Cardiac muscle cell (in vitro differentiated cells and primary cell): ENCODE measurements at regions not wholly inside any gene's neighbourhood (a gene's known extent, or its start where the extent isn't known, plus 50 kb on each side); places are given as distances from the start of the nearest gene placed in this dataset.
A peak's percentile ranks its signal among the peaks of the same experiment; 100 is the strongest.

ENCODE experiments used
- DNase-seq, 2 donors: peaks; one replicate each; pipeline versions ENCODE4 v3.0.0 to v3.0.0-alpha.2; 2010 to 2017; ENCODE audit warnings: low read depth in 1 of 2, low spot score in 1 of 2
- H3K27ac ChIP-seq: fragments of 200-600 bp; sonication (generic); 2 replicates; pipeline ENCODE4 v1.5.1; 2016
- H3K27me3 ChIP-seq: fragments of 200-600 bp; sonication (generic); 2 replicates; pipeline ENCODE4 v1.6.0; 2016; ENCODE audit warnings: control low read depth
- H3K36me3 ChIP-seq: fragments of 200-600 bp; sonication (generic); 2 replicates; pipeline ENCODE4 v1.5.1; 2016; ENCODE audit warnings: control low read depth
- H3K4me1 ChIP-seq: fragments of 200-600 bp; sonication (generic); 2 replicates; pipeline ENCODE4 v1.8.1; 2017; ENCODE audit warnings: low read depth, mild to moderate bottlenecking, mixed run types
- H3K4me3 ChIP-seq: fragments of 200-600 bp; sonication (generic); 2 replicates; pipeline ENCODE4 v1.5.1; 2016; ENCODE audit warnings: mild to moderate bottlenecking
- H3K9me3 ChIP-seq: fragments of 200-600 bp; sonication (generic); 2 replicates; pipeline ENCODE4 v1.5.1; 2017; ENCODE audit warnings: low read depth, mild to moderate bottlenecking, control low read depth
- TF ChIP-seq, protein P1 (sequence below): IDR thresholded peaks from 2 replicates; pipeline ENCODE4 v1.5.1; 2012; ENCODE audit warnings: low read depth, mild to moderate bottlenecking, low read length

DNA sequence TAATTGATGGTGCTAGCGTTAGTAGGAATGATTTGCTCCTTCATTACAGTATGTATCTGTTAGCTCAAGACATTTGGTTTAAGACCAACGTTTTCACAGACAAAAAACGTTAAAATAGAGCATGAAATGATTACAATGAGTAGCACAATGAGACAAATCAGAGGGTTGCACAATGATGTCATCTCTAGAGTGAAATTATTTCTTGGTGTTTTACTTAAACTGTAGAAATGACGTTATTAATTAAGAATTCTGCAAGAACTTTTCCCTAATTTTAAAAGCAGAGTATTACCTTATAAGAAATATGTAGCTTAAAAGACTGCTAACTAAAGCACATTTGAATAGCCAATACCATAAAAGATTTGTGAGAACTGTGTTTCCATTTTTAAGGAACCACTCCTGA is 373.4 kb upstream of the KIF2B start:
- H3K27me3 ChIP-seq: no peaks in the 10 kb centered on the region
- no peaks in the 10 kb centered on the region for H3K9me3 ChIP-seq
- no peaks in the 10 kb centered on the region for H3K4me1 ChIP-seq
- TF ChIP-seq, protein P1, sequence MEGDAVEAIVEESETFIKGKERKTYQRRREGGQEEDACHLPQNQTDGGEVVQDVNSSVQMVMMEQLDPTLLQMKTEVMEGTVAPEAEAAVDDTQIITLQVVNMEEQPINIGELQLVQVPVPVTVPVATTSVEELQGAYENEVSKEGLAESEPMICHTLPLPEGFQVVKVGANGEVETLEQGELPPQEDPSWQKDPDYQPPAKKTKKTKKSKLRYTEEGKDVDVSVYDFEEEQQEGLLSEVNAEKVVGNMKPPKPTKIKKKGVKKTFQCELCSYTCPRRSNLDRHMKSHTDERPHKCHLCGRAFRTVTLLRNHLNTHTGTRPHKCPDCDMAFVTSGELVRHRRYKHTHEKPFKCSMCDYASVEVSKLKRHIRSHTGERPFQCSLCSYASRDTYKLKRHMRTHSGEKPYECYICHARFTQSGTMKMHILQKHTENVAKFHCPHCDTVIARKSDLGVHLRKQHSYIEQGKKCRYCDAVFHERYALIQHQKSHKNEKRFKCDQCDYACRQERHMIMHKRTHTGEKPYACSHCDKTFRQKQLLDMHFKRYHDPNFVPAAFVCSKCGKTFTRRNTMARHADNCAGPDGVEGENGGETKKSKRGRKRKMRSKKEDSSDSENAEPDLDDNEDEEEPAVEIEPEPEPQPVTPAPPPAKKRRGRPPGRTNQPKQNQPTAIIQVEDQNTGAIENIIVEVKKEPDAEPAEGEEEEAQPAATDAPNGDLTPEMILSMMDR: no peak
- H3K27ac ChIP-seq: no peak overlapping the region
- no peak for DNase-seq
- H3K36me3 ChIP-seq: no peaks in the 10 kb centered on the region
- H3K4me3 ChIP-seq: no peak overlapping the region

DNA sequence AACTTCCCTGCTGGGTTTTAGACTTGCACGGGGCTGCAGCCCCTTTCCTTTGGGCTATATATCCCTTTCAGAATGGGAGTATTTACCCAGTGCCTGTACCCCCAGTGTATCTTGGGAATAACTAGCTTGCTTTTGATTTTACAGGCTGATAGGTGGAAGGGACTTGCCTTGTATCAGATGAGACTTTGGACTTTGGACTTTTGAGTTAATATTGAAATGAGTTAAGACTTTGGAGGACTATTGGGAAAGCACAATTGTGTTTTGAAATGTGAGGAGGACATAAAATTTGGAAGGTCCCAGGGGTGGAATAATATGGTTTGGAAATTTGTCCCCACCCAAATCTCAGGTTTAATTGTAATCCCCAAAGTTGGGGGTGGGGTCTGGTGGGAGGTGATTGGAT is 393.8 kb upstream of the KIF2B start:
- no peak overlapping the region for H3K4me3 ChIP-seq
- no peaks in the 10 kb centered on the region for H3K4me1 ChIP-seq
- DNase-seq: no peak
- H3K27me3 ChIP-seq: no peaks in the 10 kb centered on the region
- H3K9me3 ChIP-seq: no peaks in the 10 kb centered on the region
- TF ChIP-seq, protein P1: no peak
- no peaks in the 10 kb centered on the region for H3K36me3 ChIP-seq
- H3K27ac ChIP-seq: no peak overlapping the region

DNA sequence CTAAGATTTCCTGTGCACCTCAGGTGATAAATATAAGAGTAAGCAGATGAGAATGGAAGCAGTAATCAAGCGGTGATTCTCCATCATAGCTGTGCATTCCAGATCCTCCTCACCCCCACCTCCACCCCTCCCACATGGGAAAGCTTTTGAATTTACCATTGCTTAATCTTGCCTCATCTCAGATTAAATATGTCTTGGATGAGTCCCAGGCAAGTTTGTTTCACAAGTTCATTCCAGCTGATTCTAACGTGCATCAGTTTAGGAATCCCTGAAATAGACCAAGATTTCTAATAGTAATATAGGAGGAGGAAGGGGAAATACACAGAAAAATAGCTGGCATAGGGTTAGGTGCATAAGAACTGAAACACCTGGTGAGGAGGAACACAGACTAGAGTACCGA is 396.2 kb upstream of the KIF2B start:
- H3K27ac ChIP-seq: no peak overlapping the region
- no peaks in the 10 kb centered on the region for H3K9me3 ChIP-seq
- H3K36me3 ChIP-seq: no peaks in the 10 kb centered on the region
- no peaks in the 10 kb centered on the region for H3K4me1 ChIP-seq
- DNase-seq: peak in 1 of 2 donors; percentile 17
- TF ChIP-seq, protein P1: no peak
- no peak overlapping the region for H3K4me3 ChIP-seq
- H3K27me3 ChIP-seq: no peaks in the 10 kb centered on the region

DNA sequence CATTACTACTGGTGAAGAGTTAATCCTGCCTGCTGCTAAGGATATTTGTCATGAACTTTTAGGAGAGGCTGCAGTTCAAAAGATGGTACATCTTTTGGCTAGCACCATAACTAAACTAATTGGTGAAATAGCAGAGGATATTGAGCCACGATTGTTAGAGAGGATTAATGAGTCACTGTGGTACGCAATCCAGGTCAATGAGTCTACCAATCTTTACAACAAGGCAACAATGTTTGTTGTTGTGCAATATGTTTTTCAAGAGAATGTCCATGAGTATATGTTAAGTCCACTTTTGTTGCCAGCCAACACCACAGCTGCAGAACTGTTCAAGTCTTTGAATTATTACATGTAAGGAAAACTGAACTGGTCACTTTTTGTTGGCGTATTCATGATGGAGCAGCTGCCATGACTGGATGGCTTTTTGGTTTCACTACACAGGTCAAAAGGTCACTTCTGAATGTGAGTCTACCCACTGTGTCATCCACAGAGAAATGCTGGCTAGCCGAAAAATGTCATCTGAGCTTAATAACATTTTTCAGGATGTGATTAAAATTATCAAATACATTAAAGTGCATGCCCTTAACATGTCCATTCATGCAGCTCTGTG is 402.6 kb upstream of the KIF2B start:
- Histone ChIP-seq H3K36me3 (no peaks in the 10 kb centered on the region), H3K9me3 (no peaks in the 10 kb centered on the region), H3K27ac (no peak overlapping the region), H3K4me1 (no peaks in the 10 kb centered on the region), H3K27me3 (no peaks in the 10 kb centered on the region), H3K4me3 (no peak overlapping the region)
- DNase-seq: no peak
- TF ChIP-seq, protein P1: no peak

DNA sequence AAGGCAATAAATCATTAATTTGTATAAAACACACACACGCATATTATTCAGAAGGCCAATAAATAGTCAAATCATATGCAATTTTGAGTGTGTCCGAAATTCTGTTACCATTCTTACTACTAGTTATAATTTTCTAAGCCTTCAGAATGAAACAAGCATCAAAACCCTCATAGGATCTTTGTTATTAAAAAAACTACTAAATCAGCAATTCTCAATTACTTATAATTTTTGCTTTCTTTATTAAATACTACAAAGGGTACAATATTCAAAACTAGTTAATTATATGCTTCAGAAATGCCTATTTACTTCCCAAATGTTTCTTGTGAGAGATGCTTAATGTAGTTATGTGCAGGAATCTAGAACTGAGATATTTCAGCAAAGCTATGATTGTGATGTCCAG is 413.1 kb upstream of the KIF2B start:
- no peaks in the 10 kb centered on the region for H3K36me3 ChIP-seq
- no peaks in the 10 kb centered on the region for H3K27me3 ChIP-seq
- H3K9me3 ChIP-seq: no peaks in the 10 kb centered on the region
- TF ChIP-seq, protein P1: no peak
- no peak overlapping the region for H3K27ac ChIP-seq
- H3K4me1 ChIP-seq: no peaks in the 10 kb centered on the region
- DNase-seq: no peak
- no peak overlapping the region for H3K4me3 ChIP-seq

DNA sequence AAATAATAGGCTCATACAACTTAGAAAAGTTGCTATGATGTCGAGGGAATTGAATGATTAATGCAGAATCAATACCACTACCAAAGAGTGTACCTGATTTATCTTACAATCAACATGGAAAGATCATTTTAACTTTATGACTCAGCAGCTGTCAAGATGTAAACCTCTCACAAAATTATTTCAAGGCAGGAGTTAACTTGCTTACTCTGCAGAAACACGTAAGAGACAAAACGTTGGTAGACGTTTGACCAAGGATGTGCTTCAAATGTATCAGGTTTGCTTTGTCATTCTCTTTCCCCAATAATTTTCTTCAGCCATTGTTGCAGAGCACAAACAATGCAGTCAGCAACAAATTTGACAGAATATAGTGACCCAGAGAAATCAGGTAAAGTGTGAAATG is 415.8 kb upstream of the KIF2B start:
- Histone ChIP-seq H3K4me1 (no peaks in the 10 kb centered on the region), H3K9me3 (no peaks in the 10 kb centered on the region), H3K4me3 (no peak overlapping the region), H3K27ac (no peak overlapping the region), H3K27me3 (no peaks in the 10 kb centered on the region), H3K36me3 (no peaks in the 10 kb centered on the region)
- DNase-seq: no peak
- TF ChIP-seq, protein P1: no peak
